HepG2 (cell line): ENCODE measurements at regions not wholly inside any gene's neighbourhood (a gene's known extent, or its start where the extent isn't known, plus 50 kb on each side); places are given as distances from the start of the nearest gene placed in this dataset.
A peak's percentile ranks its signal among the peaks of the same experiment; 100 is the strongest.

Experiments
- ATAC-seq: fragments of 200-7000 bp; cut with Tn5 transposase; 3 replicates; pipeline ENCODE4 v1.9.1; 2020; ENCODE audit warnings: mild to moderate bottlenecking, moderate library complexity
- BruUV-seq: library from RNA; stranded (reverse); fragments of 400-500 nt; replicated peaks from 2 replicates; lab custom pipeline; 2021; lab: Mats Ljungman, UMichigan
- CTCF ChIA-PET: fragments of 300-600 bp; formaldehyde crosslinking; extraction: SDS; loops from one replicate; lab custom pipeline; 2021; ENCODE audit warnings: low total read pairs, inconsistent platforms, low intra/inter-chr PET ratio; lab: Yijun Ruan, JAX
- POLR2A ChIA-PET: fragments of 350-600 bp; sonication (Branson Sonifier 250); formaldehyde crosslinking; loops from one replicate; lab custom pipeline; 2020; ENCODE audit warnings: antibody characterized with exemption, inconsistent platforms; lab: Yijun Ruan, JAX
- DNase-seq: peaks from one replicate; pipeline ENCODE4 v3.0.0-alpha.2; 2015; ENCODE audit warnings: low spot score
- FAIRE-seq: peaks from 3 replicates; lab custom pipeline; 2011; peaks lifted over from hg19 to GRCh38; lab: Jason Lieb, UNC
- H2AFZ ChIP-seq: one replicate; pipeline ENCODE4 v1.6.1; 2011; ENCODE audit warnings: low read length, inconsistent platforms
- H3K27ac ChIP-seq: fragments of 300-600 bp; 3 replicates; pipeline ENCODE4 v1.8.0; 2011; ENCODE audit warnings: mixed run types, mild to moderate bottlenecking, mixed read lengths, low read length, inconsistent platforms; ENCODE audit not compliant: insufficient read depth; ENCODE audit errors: extremely low read length
- H3K27me3 ChIP-seq, 2 experiments: fragments of 200-600 bp in 1 of 2; 2 replicates in 1 of 2; 3 replicates in 1 of 2; pipeline versions ENCODE4 v1.6.0 to v1.8.0; 2011; ENCODE audit warnings: low read length in 2 of 2, mild to moderate bottlenecking in 2 of 2, moderate library complexity in 2 of 2, inconsistent platforms in 1 of 2; ENCODE audit not compliant: insufficient read depth in 2 of 2, control insufficient read depth in 1 of 2
- H3K36me3 ChIP-seq, 2 experiments: fragments of 200-600 bp in 1 of 2; replicated peaks in 1 of 2; 2 replicates in 1 of 2; 3 replicates in 1 of 2; pipeline versions ENCODE4 v1.5.1 to v1.8.0; 2011; ENCODE audit warnings: low read length in 2 of 2, inconsistent platforms in 1 of 2; ENCODE audit not compliant: insufficient read depth in 2 of 2, control insufficient read depth in 1 of 2
- H3K4me1 ChIP-seq: 2 replicates; pipeline ENCODE4 v1.5.1; 2012; ENCODE audit warnings: low read length, inconsistent platforms; ENCODE audit not compliant: insufficient read depth
- H3K4me2 ChIP-seq: 2 replicates; pipeline ENCODE4 v1.6.0; 2011; ENCODE audit warnings: low read depth, low read length, inconsistent platforms
- H3K4me3 ChIP-seq, 3 experiments: fragments of 200-600 bp in 1 of 3; sonication (generic), shearing (Covaris generic) in 1 of 3; replicated peaks in 1 of 3; 2 replicates each; pipeline ENCODE4 v1.5.1; 2011 to 2016; ENCODE audit warnings: low read length in 3 of 3, inconsistent platforms in 2 of 3, low read depth in 2 of 3, mild to moderate bottlenecking in 2 of 3, control low read depth in 1 of 3, mixed read lengths in 1 of 3; ENCODE audit not compliant: insufficient read depth in 1 of 3
- H3K79me2 ChIP-seq: one replicate; pipeline ENCODE4 v1.6.1; 2011; ENCODE audit warnings: low read length, inconsistent platforms; ENCODE audit not compliant: insufficient read depth
- H3K9ac ChIP-seq: 2 replicates; pipeline ENCODE4 v1.6.0; 2011; ENCODE audit warnings: mild to moderate bottlenecking, low read depth, low read length, inconsistent platforms; ENCODE audit not compliant: insufficient read depth
- H3K9me3 ChIP-seq: 2 replicates; pipeline ENCODE4 v1.5.1; 2012; ENCODE audit warnings: mild to moderate bottlenecking, low read length
- H4K20me1 ChIP-seq: 2 replicates; pipeline ENCODE4 v1.6.0; 2011; ENCODE audit warnings: inconsistent platforms, mild to moderate bottlenecking, low read length, moderate library complexity; ENCODE audit not compliant: insufficient read depth
- AKAP8 ChIP-seq: sonication (generic); formaldehyde crosslinking; IDR thresholded peaks from 2 replicates; pipeline ENCODE4 v1.5.1; 2020; ENCODE audit warnings: mild to moderate bottlenecking, missing genetic modification reagents
- CTCF ChIP-seq: sonication (generic); formaldehyde crosslinking; IDR thresholded peaks from 2 replicates; pipeline ENCODE4 v1.5.0; 2020; ENCODE audit warnings: mild to moderate bottlenecking, missing genetic modification reagents, moderate library complexity
- NFYC ChIP-seq: IDR thresholded peaks from 2 replicates; pipeline ENCODE4 v1.6.1; 2016; ENCODE audit warnings: missing genetic modification reagents, missing compliant biosample characterization
- RAD21 ChIP-seq: fragments of 450-650 bp; formaldehyde crosslinking; IDR thresholded peaks from 2 replicates; pipeline ENCODE4 v1.5.0; 2020; ENCODE audit warnings: mild to moderate bottlenecking
- RELA ChIP-seq: sonication (generic); formaldehyde crosslinking; IDR thresholded peaks from 2 replicates; pipeline ENCODE4 v1.4.0; 2020; ENCODE audit warnings: missing genetic modification reagents
- SMC3 ChIP-seq: IDR thresholded peaks from 2 replicates; pipeline ENCODE4 v1.6.1; 2011; ENCODE audit warnings: low read length, improper control_type of control experiment
- STAG1 ChIP-seq: sonication (generic); formaldehyde crosslinking; IDR thresholded peaks from 2 replicates; pipeline ENCODE4 v1.4.0; 2020; ENCODE audit warnings: missing genetic modification reagents
- YY1 ChIP-seq: IDR thresholded peaks from 2 replicates; pipeline ENCODE4 v1.6.1; 2011; ENCODE audit warnings: low read length, low read depth, moderate library complexity, mild to moderate bottlenecking; ENCODE audit not compliant: insufficient read depth, insufficient replicate concordance
- ZBTB2 ChIP-seq: sonication (generic); formaldehyde crosslinking; IDR thresholded peaks from 2 replicates; pipeline ENCODE4 v1.8.0; 2022; ENCODE audit warnings: low read depth, missing genetic modification reagents
- WGBS: methylation state at CpG from one replicate; pipeline ENCODE4 v1.1.6; 2017; ENCODE audit warnings: low lambda C conversion rate; 5-methylcytosine and 5-hydroxymethylcytosine counted together
- in situ Hi-C: cut with HindIII; loops from 2 replicates; pipeline ENCODE4 v1.10.0; 2017; ENCODE audit warnings: low pct_unique_long_range_greater_than_20kb; ENCODE audit not compliant: extremely low pct_ligation_motif_present
- intact Hi-C: fragments of 100-400 bp; cut with micrococcal nuclease; formaldehyde crosslinking; loops from one replicate; pipeline ENCODE4 v1.10.0; 2022; ENCODE audit not compliant: unreplicated experiment

GRCh38 chr14:61196792-61197191 lies 84.3 kb downstream of the TMEM30B start:
- BruUV-seq, result no TSS peak
- Histone ChIP-seq H3K27ac (no peak overlapping the region), H3K9ac (no peak overlapping the region), H3K4me3 (no peak overlapping the region), H3K36me3 (no peaks in the 10 kb centered on the region), H3K79me2 (no peaks in the 10 kb centered on the region), H3K4me2 (no peak overlapping the region), H3K27me3 (no peaks in the 10 kb centered on the region), H4K20me1 (no peaks in the 10 kb centered on the region), H3K4me1 (no peaks in the 10 kb centered on the region; the same call in 1 of the 2 replicates), H2AFZ (no peak overlapping the region), H3K9me3 (no peaks in the 10 kb centered on the region)
- in situ Hi-C loops (loop anchor here (10.0 to 25.0 kb wide), 2 partner anchors 159 to 572 kb away; no protein-coding TSS in a partner anchor), intact Hi-C loops (loop anchor here (1.0 kb wide), 1 partner anchor 571 kb away; no protein-coding TSS in a partner anchor)
- WGBS, result 3% methylated on average over 3 of the region's 3 CpGs
- DNase-seq (peak; percentile 31), ATAC-seq (peak; percentile 85), FAIRE-seq (peak; percentile 44)
- CTCF ChIA-PET, result no interaction called here
- peak; percentile 69 for TF ChIP-seq CTCF (CRISPR knock-in tag)
- no peak for TF ChIP-seq ZBTB2
- peak; percentile 36; the same call in 1 of the 2 replicates for TF ChIP-seq SMC3
- no peak for TF ChIP-seq AKAP8
- TF ChIP-seq RAD21 (CRISPR knock-in tag), result 0 out of 2 replicates have a peak, but pooled peaks have one; percentile 19
- no peak for TF ChIP-seq YY1
- no peak for TF ChIP-seq NFYC (CRISPR knock-in tag)
- peak; percentile 76 for TF ChIP-seq STAG1
- TF ChIP-seq RELA (CRISPR knock-in tag), result no peak
- POLR2A ChIA-PET, result no interaction called here
